CD1c-positive myeloid dendritic cell (primary cell): ENCODE measurements at regions not wholly inside any gene's neighbourhood (a gene's known extent, or its start where the extent isn't known, plus 50 kb on each side); places are given as distances from the start of the nearest gene placed in this dataset.
A peak's percentile ranks its signal among the peaks of the same experiment; 100 is the strongest.
"Not testable (repeated sequence)": the region's sequence is repeated elsewhere in the genome, so short reads cannot be mapped to it uniquely, and the experiment has no call there.

ENCODE experiments used
- DNase-seq: peaks from one replicate; pipeline ENCODE4 v3.0.0-alpha.2; 2016; ENCODE audit errors: extremely low spot score

- DNase-seq = no peak
Measured at GRCh38 chrY:19644889-19645638, 99.5 kb downstream of the KDM5D start.

- no peak for DNase-seq
Measured at GRCh38 chrY:19637651-19638347, 106.7 kb downstream of the KDM5D start.

- DNase-seq = no peak
Measured at GRCh38 chrY:19628926-19629325, 115.6 kb downstream of the KDM5D start.

- DNase-seq = no peak
Measured at GRCh38 chrY:19622392-19622791, 122.1 kb downstream of the KDM5D start.

GRCh38 chrY:19621756-19622155 lies 122.8 kb downstream of the KDM5D start:
- DNase-seq = no peak

GRCh38 chrY:19601113-19601512 lies 143.4 kb downstream of the KDM5D start:
- no peak for DNase-seq

- DNase-seq = no peak
Measured at GRCh38 chrY:19600711-19601110, 143.8 kb downstream of the KDM5D start.

- DNase-seq = no peak
Measured at GRCh38 chrY:19590235-19590634, 154.3 kb downstream of the KDM5D start.

GRCh38 chrY:19589664-19590063 lies 154.9 kb downstream of the KDM5D start:
- DNase-seq = no peak

GRCh38 chrY:19587311-19587710 lies 157.2 kb downstream of the KDM5D start:
- DNase-seq = peak; percentile 6

- not testable (repeated sequence) for DNase-seq
Measured at GRCh38 chrY:19580990-19581389, 163.5 kb downstream of the KDM5D start.

- no peak for DNase-seq
Measured at GRCh38 chrY:19578281-19578874, 166.1 kb downstream of the KDM5D start.

GRCh38 chrY:19577250-19577649 lies 167.3 kb downstream of the KDM5D start:
- DNase-seq = no peak

GRCh38 chrY:19574939-19575338 lies 169.6 kb downstream of the KDM5D start:
- DNase-seq = no peak

GRCh38 chrY:19573646-19574045 lies 170.9 kb downstream of the KDM5D start:
- DNase-seq = no peak

- no peak for DNase-seq
Measured at GRCh38 chrY:19570999-19571398, 173.5 kb downstream of the KDM5D start.

GRCh38 chrY:19567943-19568342 lies 176.6 kb downstream of the KDM5D start:
- DNase-seq = no peak

GRCh38 chrY:19567051-19567921 lies 177.2 kb downstream of the KDM5D start:
- peak; percentile 83 for DNase-seq

GRCh38 chrY:19559161-19559560 lies 185.4 kb downstream of the KDM5D start:
- DNase-seq = no peak

GRCh38 chrY:19549671-19550466 lies 194.7 kb downstream of the KDM5D start:
- DNase-seq = no peak
